A673 (cell line): ENCODE measurements at regions not wholly inside any gene's neighbourhood (a gene's known extent, or its start where the extent isn't known, plus 50 kb on each side); places are given as distances from the start of the nearest gene placed in this dataset.

Experiments used
- BruUV-seq: library from RNA; stranded (reverse); fragments of 400-500 nt; replicated peaks from 2 replicates; lab custom pipeline; 2021; lab: Mats Ljungman, UMichigan
- CTCF ChIA-PET: fragments of 300-600 bp; sonication (Branson Sonifier 250); formaldehyde crosslinking; loops from one replicate; lab custom pipeline; 2022; ENCODE audit warnings: antibody characterized with exemption; lab: Charles Lee
- POLR2A ChIA-PET: fragments of 300-600 bp; sonication (Branson Sonifier 250); formaldehyde crosslinking; loops from one replicate; lab custom pipeline; 2022; ENCODE audit warnings: antibody characterized with exemption; ENCODE audit not compliant: low non-redundant PET; lab: Charles Lee
- DNase-seq: peaks from one replicate; pipeline ENCODE4 v3.0.0-alpha.2; 2015; ENCODE audit warnings: low spot score
- H3K27ac ChIP-seq: fragments of 200-600 bp; sonication (generic); 2 replicates; pipeline ENCODE4 v1.5.1; 2016; ENCODE audit warnings: mixed run types, low read depth, mild to moderate bottlenecking, mixed read lengths, antibody characterized with exemption, low read length; ENCODE audit not compliant: poor library complexity, severe bottlenecking
- H3K27me3 ChIP-seq: fragments of 200-600 bp; sonication (generic); replicated peaks from 2 replicates; pipeline ENCODE4 v1.6.1; 2017; ENCODE audit warnings: mixed run types, low read depth, mild to moderate bottlenecking, mixed read lengths, antibody characterized with exemption, low read length; ENCODE audit not compliant: insufficient read depth, poor library complexity
- H3K36me3 ChIP-seq: fragments of 200-600 bp; sonication (generic); 2 replicates; pipeline ENCODE4 v1.6.1; 2016; ENCODE audit warnings: mixed run types, mild to moderate bottlenecking, mixed read lengths, antibody characterized with exemption, low read length; ENCODE audit not compliant: insufficient read depth, poor library complexity, severe bottlenecking
- H3K4me1 ChIP-seq: fragments of 200-600 bp; sonication (generic); 2 replicates; pipeline ENCODE4 v1.6.1; 2017; ENCODE audit warnings: mixed run types, mild to moderate bottlenecking, mixed read lengths, antibody characterized with exemption, low read length; ENCODE audit not compliant: insufficient read depth, poor library complexity, severe bottlenecking
- H3K4me3 ChIP-seq: fragments of 200-600 bp; sonication (generic); 2 replicates; pipeline ENCODE4 v1.5.1; 2016; ENCODE audit warnings: low read depth, mixed run types, mild to moderate bottlenecking, mixed read lengths, low read length; ENCODE audit not compliant: poor library complexity, severe bottlenecking
- H3K9me3 ChIP-seq: fragments of 200-600 bp; sonication (generic); 2 replicates; pipeline ENCODE4 v1.6.1; 2016; ENCODE audit warnings: mixed run types, low read depth, mild to moderate bottlenecking, mixed read lengths, antibody characterized with exemption, low read length; ENCODE audit not compliant: poor library complexity, severe bottlenecking
- EZH2 ChIP-seq: fragments of 200-600 bp; sonication (generic); IDR thresholded peaks from 2 replicates; pipeline ENCODE4 v1.6.1; 2017; ENCODE audit warnings: borderline replicate concordance, low read depth, mild to moderate bottlenecking, mixed read lengths, antibody characterized with exemption, low read length; ENCODE audit not compliant: poor library complexity, severe bottlenecking
- intact Hi-C: fragments of 100-400 bp; cut with micrococcal nuclease; formaldehyde crosslinking; loops from one replicate; pipeline ENCODE4 v1.10.0; 2022; ENCODE audit not compliant: unreplicated experiment
- TF ChIP-seq, protein P1 (sequence below): fragments of 300-800, 200-600 bp; sonication (generic); conservative IDR thresholded peaks from 2 replicates; pipeline ENCODE4 v1.5.1; 2017; ENCODE audit warnings: low read depth, mild to moderate bottlenecking, antibody characterized with exemption, low read length, moderate library complexity, mixed read lengths

DNA sequence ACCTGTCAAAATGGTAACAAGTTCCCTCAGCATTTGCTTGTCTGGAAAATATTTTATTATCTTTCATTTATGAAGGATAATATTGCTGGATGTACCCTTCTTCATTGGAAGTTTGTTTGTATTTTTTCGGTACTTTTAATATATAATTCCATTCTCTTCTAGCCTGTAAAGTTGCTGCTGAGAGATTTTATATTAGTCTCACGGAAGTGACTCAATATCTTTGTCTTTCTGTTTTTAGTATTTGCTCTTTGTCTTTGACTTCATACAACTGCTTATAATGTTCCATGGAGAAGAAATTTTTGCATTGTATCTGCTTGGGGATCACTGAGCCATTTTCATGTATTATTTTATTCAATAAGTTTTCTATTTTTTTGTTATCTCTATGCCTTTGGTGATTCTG, 1777.5 kb downstream of the BRINP3 start:
- Histone ChIP-seq H3K4me1 (no peaks in the 10 kb centered on the region), H3K27me3 (no peaks in the 10 kb centered on the region), H3K36me3 (no peaks in the 10 kb centered on the region), H3K9me3 (no peaks in the 10 kb centered on the region), H3K27ac (no peak overlapping the region), H3K4me3 (no peak overlapping the region)
- POLR2A ChIA-PET = no interaction called here
- DNase-seq = no peak
- CTCF ChIA-PET = no interaction called here
- TF ChIP-seq, protein P1, sequence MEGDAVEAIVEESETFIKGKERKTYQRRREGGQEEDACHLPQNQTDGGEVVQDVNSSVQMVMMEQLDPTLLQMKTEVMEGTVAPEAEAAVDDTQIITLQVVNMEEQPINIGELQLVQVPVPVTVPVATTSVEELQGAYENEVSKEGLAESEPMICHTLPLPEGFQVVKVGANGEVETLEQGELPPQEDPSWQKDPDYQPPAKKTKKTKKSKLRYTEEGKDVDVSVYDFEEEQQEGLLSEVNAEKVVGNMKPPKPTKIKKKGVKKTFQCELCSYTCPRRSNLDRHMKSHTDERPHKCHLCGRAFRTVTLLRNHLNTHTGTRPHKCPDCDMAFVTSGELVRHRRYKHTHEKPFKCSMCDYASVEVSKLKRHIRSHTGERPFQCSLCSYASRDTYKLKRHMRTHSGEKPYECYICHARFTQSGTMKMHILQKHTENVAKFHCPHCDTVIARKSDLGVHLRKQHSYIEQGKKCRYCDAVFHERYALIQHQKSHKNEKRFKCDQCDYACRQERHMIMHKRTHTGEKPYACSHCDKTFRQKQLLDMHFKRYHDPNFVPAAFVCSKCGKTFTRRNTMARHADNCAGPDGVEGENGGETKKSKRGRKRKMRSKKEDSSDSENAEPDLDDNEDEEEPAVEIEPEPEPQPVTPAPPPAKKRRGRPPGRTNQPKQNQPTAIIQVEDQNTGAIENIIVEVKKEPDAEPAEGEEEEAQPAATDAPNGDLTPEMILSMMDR = no peak
- no peak for TF ChIP-seq EZH2
- intact Hi-C loops = no loop called here
- BruUV-seq = no TSS peak

- DNase-seq = no peak
Measured at GRCh38 chr1:188706742-188707141, 1770.9 kb downstream of the BRINP3 start.

GRCh38 chr1:188708795-188709535, 1768.7 kb downstream of the BRINP3 start:
- CTCF ChIA-PET = no interaction called here
- H3K27ac ChIP-seq = no peak overlapping the region
- no peak for TF ChIP-seq EZH2
- TF ChIP-seq, protein P1 = no peak
- H3K4me3 ChIP-seq = no peak overlapping the region
- H3K9me3 ChIP-seq = no peaks in the 10 kb centered on the region
- H3K27me3 ChIP-seq = no peaks in the 10 kb centered on the region
- BruUV-seq = no TSS peak
- DNase-seq = no peak
- POLR2A ChIA-PET = no interaction called here
- H3K36me3 ChIP-seq = no peaks in the 10 kb centered on the region
- no peaks in the 10 kb centered on the region for H3K4me1 ChIP-seq
- intact Hi-C loops = no loop called here

More at GRCh38 chr1:188706742-188707141, 1770.9 kb downstream of the BRINP3 start:
- POLR2A ChIA-PET = no interaction called here
- TF ChIP-seq, protein P1 = no peak
- no peak for TF ChIP-seq EZH2
- H3K4me1 ChIP-seq = no peaks in the 10 kb centered on the region
- no peaks in the 10 kb centered on the region for H3K9me3 ChIP-seq
- intact Hi-C loops = no loop called here
- no peaks in the 10 kb centered on the region for H3K27me3 ChIP-seq
- no TSS peak for BruUV-seq
- H3K27ac ChIP-seq = no peak overlapping the region
- H3K36me3 ChIP-seq = no peaks in the 10 kb centered on the region
- CTCF ChIA-PET = no interaction called here
- H3K4me3 ChIP-seq = no peak overlapping the region
